ENCODE measurements at regions not wholly inside any gene's neighbourhood (a gene's known extent, or its start where the extent isn't known, plus 50 kb on each side); places are given as distances from the start of the nearest gene placed in this dataset.

- 63 to 66% methylated on average over 5 of the region's 5 CpGs for WGBS, 2 experiments (ENCODE audit: low coverage in 1 of 2, low lambda C conversion rate in 2 of 2, missing lambda C conversion rate in 2 of 2)
- H3K4me3 ChIP-seq, result no peak overlapping the region
- no peak overlapping the region for H3K4me2 ChIP-seq (ENCODE audit: unreplicated experiment)
- H3K79me2 ChIP-seq (ENCODE audit: insufficient read depth), result no peaks in the 10 kb centered on the region
- H3K36me3 ChIP-seq (ENCODE audit: low read depth), result no peaks in the 10 kb centered on the region
- TF ChIP-seq EZH2phosphoT487 (IDR thresholded peaks at IDR 0.05; ENCODE audit: insufficient read depth, low read depth) (no peak), EZH2 (IDR thresholded peaks at IDR 0.05; ENCODE audit: insufficient read depth, poor library complexity, severe bottlenecking) (no peak)
- no peaks in the 10 kb centered on the region for H3K4me1 ChIP-seq (ENCODE audit: insufficient read depth)
- no peaks in the 10 kb centered on the region for H3K9me2 ChIP-seq (ENCODE audit: insufficient read depth)
- in situ Hi-C loops (cut with MboI), result no loop called here
- no peaks in the 10 kb centered on the region for H4K20me1 ChIP-seq (ENCODE audit: insufficient read depth)
- H3K27ac ChIP-seq, result no peak overlapping the region
- no peaks in the 10 kb centered on the region for H3K27me3 ChIP-seq (replicated peaks; ENCODE audit: insufficient read depth)
- H3K9ac ChIP-seq, result no peak overlapping the region
- no peaks in the 10 kb centered on the region for H3F3A ChIP-seq (ENCODE audit: insufficient read depth)
- 0 out of 2 replicates have a peak overlapping the region, but pooled peaks have one; percentile 33 for H2AFZ ChIP-seq
- no peaks in the 10 kb centered on the region for H3K9me3 ChIP-seq (ENCODE audit: low read depth)
- peak; percentile 37 for DNase-seq
Observed at GRCh38 chr10:33441561-33441960, 107.1 kb upstream of the NRP1 start.

DNA sequence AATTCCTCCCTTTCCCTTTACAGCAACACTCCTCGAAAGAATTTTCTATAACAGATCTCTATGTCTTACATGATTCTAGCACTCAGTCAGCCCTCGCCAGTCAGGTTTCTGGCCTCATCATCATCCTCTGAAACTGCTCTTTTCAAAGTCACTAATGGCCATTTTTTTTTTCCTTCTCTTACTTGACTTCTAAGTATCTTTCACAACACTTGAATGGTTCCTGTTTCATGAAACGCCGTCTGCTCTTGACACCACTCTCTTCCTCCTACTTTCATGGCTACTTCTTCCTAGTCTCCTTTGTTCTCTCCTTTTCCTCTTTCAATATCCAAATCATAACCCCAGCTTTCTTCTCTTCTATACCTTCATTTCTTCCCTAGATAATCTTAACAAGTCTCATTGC, 100.5 kb upstream of the NRP1 start:
- H3K27ac ChIP-seq, result no peak overlapping the region
- H3K36me3 ChIP-seq (ENCODE audit: low read depth), result no peaks in the 10 kb centered on the region
- H2AFZ ChIP-seq, result peak overlapping the region; percentile 85
- H3F3A ChIP-seq (ENCODE audit: insufficient read depth), result no peaks in the 10 kb centered on the region
- DNase-seq, result peak; percentile 28
- 49% methylated on average over 4 of the region's 4 CpGs for WGBS, 2 experiments (ENCODE audit: low coverage in 1 of 2, low lambda C conversion rate in 2 of 2, missing lambda C conversion rate in 2 of 2)
- in situ Hi-C loops (cut with MboI), result no loop called here
- H3K27me3 ChIP-seq (replicated peaks; ENCODE audit: insufficient read depth), result no peaks in the 10 kb centered on the region
- H3K9ac ChIP-seq, result peak overlapping the region; percentile 46; the same call in 1 of the 2 replicates
- H3K4me2 ChIP-seq (ENCODE audit: unreplicated experiment), result peak overlapping the region; percentile 74
- no peaks in the 10 kb centered on the region for H4K20me1 ChIP-seq (ENCODE audit: insufficient read depth)
- H3K4me1 ChIP-seq (ENCODE audit: insufficient read depth), result peaks cover 11% of the 10 kb centered on the region; the same call in 1 of the 2 replicates
- H3K4me3 ChIP-seq, result peak overlapping the region; percentile 52
- H3K9me2 ChIP-seq (ENCODE audit: insufficient read depth), result no peaks in the 10 kb centered on the region
- H3K79me2 ChIP-seq (ENCODE audit: insufficient read depth), result no peaks in the 10 kb centered on the region
- no peaks in the 10 kb centered on the region for H3K9me3 ChIP-seq (ENCODE audit: low read depth)
- TF ChIP-seq EZH2 (IDR thresholded peaks at IDR 0.05; ENCODE audit: insufficient read depth, poor library complexity, severe bottlenecking), result no peak
- no peak for TF ChIP-seq EZH2phosphoT487 (IDR thresholded peaks at IDR 0.05; ENCODE audit: insufficient read depth, low read depth)

DNA sequence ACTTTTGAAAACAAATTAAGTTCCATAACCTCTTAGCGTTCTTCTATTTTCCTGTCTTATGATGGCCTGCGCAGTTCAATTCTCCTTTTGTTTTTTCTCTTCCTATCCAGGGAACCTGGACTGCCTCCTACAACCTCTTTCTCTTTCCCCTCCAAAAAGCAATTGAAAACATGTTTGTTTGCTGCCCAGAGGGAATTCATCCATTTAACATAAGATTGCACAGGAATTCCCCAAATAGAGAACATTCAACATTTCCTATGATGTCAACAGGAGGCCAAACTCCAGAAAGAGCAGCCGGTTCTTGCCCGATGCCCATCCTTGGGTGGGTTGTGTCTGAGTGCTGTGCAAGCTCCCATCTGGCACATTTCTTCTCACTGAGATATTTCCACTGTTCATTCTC, 94.2 kb upstream of the NRP1 start:
- H2AFZ ChIP-seq, result peak overlapping the region; percentile 30
- H4K20me1 ChIP-seq (ENCODE audit: insufficient read depth), result no peaks in the 10 kb centered on the region
- H3K4me2 ChIP-seq (ENCODE audit: unreplicated experiment), result no peak overlapping the region
- WGBS, 2 experiments (ENCODE audit: low coverage in 1 of 2, low lambda C conversion rate in 2 of 2, missing lambda C conversion rate in 2 of 2), result 24 to 35% methylated on average over 4 of the region's 4 CpGs
- no peaks in the 10 kb centered on the region for H3K79me2 ChIP-seq (ENCODE audit: insufficient read depth)
- H3K4me1 ChIP-seq (ENCODE audit: insufficient read depth), result no peaks in the 10 kb centered on the region
- H3K9me3 ChIP-seq (ENCODE audit: low read depth), result no peaks in the 10 kb centered on the region
- no peaks in the 10 kb centered on the region for H3F3A ChIP-seq (ENCODE audit: insufficient read depth)
- H3K36me3 ChIP-seq (ENCODE audit: low read depth), result no peaks in the 10 kb centered on the region
- H3K27ac ChIP-seq, result no peak overlapping the region
- DNase-seq, result peak; percentile 11
- in situ Hi-C loops (cut with MboI), result no loop called here
- no peaks in the 10 kb centered on the region for H3K9me2 ChIP-seq (ENCODE audit: insufficient read depth)
- H3K27me3 ChIP-seq (replicated peaks; ENCODE audit: insufficient read depth), result no peaks in the 10 kb centered on the region
- H3K4me3 ChIP-seq, result no peak overlapping the region
- no peak overlapping the region for H3K9ac ChIP-seq
- TF ChIP-seq EZH2phosphoT487 (IDR thresholded peaks at IDR 0.05; ENCODE audit: insufficient read depth, low read depth) (no peak), EZH2 (IDR thresholded peaks at IDR 0.05; ENCODE audit: insufficient read depth, poor library complexity, severe bottlenecking) (no peak)

- H3K36me3 ChIP-seq (ENCODE audit: low read depth), result no peaks in the 10 kb centered on the region
- no peaks in the 10 kb centered on the region for H3K27me3 ChIP-seq (replicated peaks; ENCODE audit: insufficient read depth)
- H3K9me3 ChIP-seq (ENCODE audit: low read depth), result no peaks in the 10 kb centered on the region
- WGBS, 2 experiments (ENCODE audit: low coverage in 1 of 2, low lambda C conversion rate in 2 of 2, missing lambda C conversion rate in 2 of 2), result 42 to 50% methylated on average over 5 of the region's 5 CpGs
- no peaks in the 10 kb centered on the region for H4K20me1 ChIP-seq (ENCODE audit: insufficient read depth)
- no peak overlapping the region for H3K4me3 ChIP-seq
- peaks cover 17% of the 10 kb centered on the region for H3K4me1 ChIP-seq (ENCODE audit: insufficient read depth)
- no peak overlapping the region for H3K9ac ChIP-seq
- H3K4me2 ChIP-seq (ENCODE audit: unreplicated experiment), result no peak overlapping the region
- H3F3A ChIP-seq (ENCODE audit: insufficient read depth), result peaks cover 10% of the 10 kb centered on the region
- TF ChIP-seq EZH2phosphoT487 (IDR thresholded peaks at IDR 0.05; ENCODE audit: insufficient read depth, low read depth), result no peak
- no peak for TF ChIP-seq EZH2 (IDR thresholded peaks at IDR 0.05; ENCODE audit: insufficient read depth, poor library complexity, severe bottlenecking)
- no peaks in the 10 kb centered on the region for H3K79me2 ChIP-seq (ENCODE audit: insufficient read depth)
- H3K27ac ChIP-seq, result no peak overlapping the region
- peak; percentile 34 for DNase-seq
- peak overlapping the region; percentile 32; the same call in 1 of the 2 replicates for H2AFZ ChIP-seq
- no peaks in the 10 kb centered on the region for H3K9me2 ChIP-seq (ENCODE audit: insufficient read depth)
- in situ Hi-C loops (cut with MboI), result no loop called here
Observed at GRCh38 chr10:33423154-33423529, 88.7 kb upstream of the NRP1 start.
